ENCODE measurements at regions not wholly inside any gene's neighbourhood (a gene's known extent, or its start where the extent isn't known, plus 50 kb on each side); places are given as distances from the start of the nearest gene placed in this dataset.
A peak's percentile ranks its signal among the peaks of the same experiment; 100 is the strongest.

DNA sequence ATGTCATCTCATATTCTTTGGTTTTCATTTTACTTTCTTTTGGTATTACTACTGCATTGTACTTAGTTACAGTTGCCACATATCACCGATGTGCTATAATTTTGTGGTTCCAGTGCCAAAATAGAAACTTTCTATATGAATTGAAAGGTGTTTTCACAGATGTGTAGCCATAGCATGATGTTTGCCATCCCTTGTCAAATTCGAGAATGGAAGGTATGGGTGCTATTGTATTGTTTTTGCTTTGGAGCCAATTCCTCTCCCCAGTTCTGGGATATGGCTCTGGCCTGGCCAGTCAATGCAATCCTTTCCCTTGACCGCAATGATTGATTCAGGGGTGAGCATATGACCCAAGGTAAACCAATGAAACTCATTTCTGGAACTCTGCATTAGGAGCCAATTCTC lies 86.2 kb upstream of the RPS6KA3 start:
- Histone ChIP-seq H3K27me3 (ENCODE audit: insufficient read depth, low read length) (no peaks in the 10 kb centered on the region), H3K4me2 (ENCODE audit: low read length) (no peak overlapping the region), H3K9ac (ENCODE audit: low read length) (no peak overlapping the region), H3K27ac (ENCODE audit: low read depth, low read length) (no peak overlapping the region), H4K20me1 (ENCODE audit: insufficient read depth, low read length) (no peaks in the 10 kb centered on the region), H3K4me3 (ENCODE audit: insufficient read depth, low read depth, low read length) (no peak overlapping the region), H3K79me2 (ENCODE audit: insufficient read depth, low read length) (no peaks in the 10 kb centered on the region), H3K36me3 (ENCODE audit: insufficient read depth, low read length) (no peaks in the 10 kb centered on the region), H2AFZ (ENCODE audit: low read depth, low read length) (no peak overlapping the region), H3K4me1 (ENCODE audit: insufficient read depth, low read length) (no peaks in the 10 kb centered on the region), H3K9me3 (ENCODE audit: insufficient read depth, low read depth, low read length) (no peaks in the 10 kb centered on the region)
- no peak for DNase-seq (ENCODE audit: low read depth)
- Mint-ChIP-seq H3K9me3 (ENCODE audit: unreplicated experiment) (no peaks in the 10 kb centered on the region), H3K36me3 (ENCODE audit: low read depth, unreplicated experiment) (no peaks in the 10 kb centered on the region), H3K4me3 (ENCODE audit: unreplicated experiment) (no peak overlapping the region), H3K27ac (ENCODE audit: unreplicated experiment) (no peak overlapping the region), H3K27me3 (ENCODE audit: low read depth, unreplicated experiment) (no peaks in the 10 kb centered on the region), H3K4me1 (ENCODE audit: low read depth, unreplicated experiment) (no peaks in the 10 kb centered on the region)
- TF ChIP-seq EZH2 (IDR thresholded peaks at IDR 0.05; ENCODE audit: insufficient read depth, low read length), result no peak
- TF ChIP-seq, protein P1, sequence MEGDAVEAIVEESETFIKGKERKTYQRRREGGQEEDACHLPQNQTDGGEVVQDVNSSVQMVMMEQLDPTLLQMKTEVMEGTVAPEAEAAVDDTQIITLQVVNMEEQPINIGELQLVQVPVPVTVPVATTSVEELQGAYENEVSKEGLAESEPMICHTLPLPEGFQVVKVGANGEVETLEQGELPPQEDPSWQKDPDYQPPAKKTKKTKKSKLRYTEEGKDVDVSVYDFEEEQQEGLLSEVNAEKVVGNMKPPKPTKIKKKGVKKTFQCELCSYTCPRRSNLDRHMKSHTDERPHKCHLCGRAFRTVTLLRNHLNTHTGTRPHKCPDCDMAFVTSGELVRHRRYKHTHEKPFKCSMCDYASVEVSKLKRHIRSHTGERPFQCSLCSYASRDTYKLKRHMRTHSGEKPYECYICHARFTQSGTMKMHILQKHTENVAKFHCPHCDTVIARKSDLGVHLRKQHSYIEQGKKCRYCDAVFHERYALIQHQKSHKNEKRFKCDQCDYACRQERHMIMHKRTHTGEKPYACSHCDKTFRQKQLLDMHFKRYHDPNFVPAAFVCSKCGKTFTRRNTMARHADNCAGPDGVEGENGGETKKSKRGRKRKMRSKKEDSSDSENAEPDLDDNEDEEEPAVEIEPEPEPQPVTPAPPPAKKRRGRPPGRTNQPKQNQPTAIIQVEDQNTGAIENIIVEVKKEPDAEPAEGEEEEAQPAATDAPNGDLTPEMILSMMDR (IDR thresholded peaks at IDR 0.05; ENCODE audit: insufficient read depth, low read depth, low read length), result no peak
- FAIRE-seq, result peak; percentile 56

- no peaks in the 10 kb centered on the region for H3K27me3 ChIP-seq (ENCODE audit: insufficient read depth, low read length)
- Mint-ChIP-seq H3K9me3 (ENCODE audit: unreplicated experiment) (no peaks in the 10 kb centered on the region), H3K4me3 (ENCODE audit: unreplicated experiment) (no peak overlapping the region), H3K4me1 (ENCODE audit: low read depth, unreplicated experiment) (no peaks in the 10 kb centered on the region), H3K27me3 (ENCODE audit: low read depth, unreplicated experiment) (no peaks in the 10 kb centered on the region), H3K27ac (ENCODE audit: unreplicated experiment) (no peak overlapping the region), H3K36me3 (ENCODE audit: low read depth, unreplicated experiment) (no peaks in the 10 kb centered on the region)
- no peaks in the 10 kb centered on the region for H3K9me3 ChIP-seq (ENCODE audit: insufficient read depth, low read depth, low read length)
- H3K9ac ChIP-seq (ENCODE audit: low read length), result no peak overlapping the region
- no peak overlapping the region for H2AFZ ChIP-seq (ENCODE audit: low read depth, low read length)
- H3K4me1 ChIP-seq (ENCODE audit: insufficient read depth, low read length), result no peaks in the 10 kb centered on the region
- TF ChIP-seq, protein P1 (IDR thresholded peaks at IDR 0.05; ENCODE audit: insufficient read depth, low read depth, low read length), result no peak
- H4K20me1 ChIP-seq (ENCODE audit: insufficient read depth, low read length), result no peaks in the 10 kb centered on the region
- no peaks in the 10 kb centered on the region for H3K79me2 ChIP-seq (ENCODE audit: insufficient read depth, low read length)
- no peak overlapping the region for H3K27ac ChIP-seq (ENCODE audit: low read depth, low read length)
- no peak overlapping the region for H3K4me2 ChIP-seq (ENCODE audit: low read length)
- no peak for DNase-seq (ENCODE audit: low read depth)
- no peak overlapping the region for H3K4me3 ChIP-seq (ENCODE audit: insufficient read depth, low read depth, low read length)
- no peaks in the 10 kb centered on the region for H3K36me3 ChIP-seq (ENCODE audit: insufficient read depth, low read length)
- FAIRE-seq, result no peak
These were observed 85.8 kb upstream of the RPS6KA3 start for GRCh38 chrX:20352504-20352903.

GRCh38 chrX:20350596-20350995 lies 83.9 kb upstream of the RPS6KA3 start:
- no peaks in the 10 kb centered on the region for H3K9me3 Mint-ChIP-seq (ENCODE audit: unreplicated experiment)
- Histone ChIP-seq H3K4me2 (ENCODE audit: low read length) (no peak overlapping the region), H3K27ac (ENCODE audit: low read depth, low read length) (no peak overlapping the region), H3K4me3 (ENCODE audit: insufficient read depth, low read depth, low read length) (no peak overlapping the region), H3K9ac (ENCODE audit: low read length) (no peak overlapping the region), H2AFZ (ENCODE audit: low read depth, low read length) (no peak overlapping the region), H3K79me2 (ENCODE audit: insufficient read depth, low read length) (no peaks in the 10 kb centered on the region), H4K20me1 (ENCODE audit: insufficient read depth, low read length) (no peaks in the 10 kb centered on the region), H3K9me3 (ENCODE audit: insufficient read depth, low read depth, low read length) (no peaks in the 10 kb centered on the region), H3K4me1 (ENCODE audit: insufficient read depth, low read length) (no peaks in the 10 kb centered on the region), H3K36me3 (ENCODE audit: insufficient read depth, low read length) (no peaks in the 10 kb centered on the region), H3K27me3 (ENCODE audit: insufficient read depth, low read length) (no peaks in the 10 kb centered on the region)
- no peak for DNase-seq (ENCODE audit: low read depth)
- H3K36me3 Mint-ChIP-seq (ENCODE audit: low read depth, unreplicated experiment), result no peaks in the 10 kb centered on the region
- no peaks in the 10 kb centered on the region for H3K27me3 Mint-ChIP-seq (ENCODE audit: low read depth, unreplicated experiment)
- no peaks in the 10 kb centered on the region for H3K4me1 Mint-ChIP-seq (ENCODE audit: low read depth, unreplicated experiment)
- FAIRE-seq, result no peak
- TF ChIP-seq, protein P1 (IDR thresholded peaks at IDR 0.05; ENCODE audit: insufficient read depth, low read depth, low read length), result no peak
- TF ChIP-seq EZH2 (IDR thresholded peaks at IDR 0.05; ENCODE audit: insufficient read depth, low read length), result no peak
- H3K4me3 Mint-ChIP-seq (ENCODE audit: unreplicated experiment), result no peak overlapping the region
- H3K27ac Mint-ChIP-seq (ENCODE audit: unreplicated experiment), result no peak overlapping the region

All from astrocyte (in vitro differentiated cells and primary cell).